Smooth muscle cell (in vitro differentiated cells): ENCODE measurements at regions not wholly inside any gene's neighbourhood (a gene's known extent, or its start where the extent isn't known, plus 50 kb on each side); places are given as distances from the start of the nearest gene placed in this dataset.

Experiments
- DNase-seq: peaks from one replicate; lab custom pipeline; 2025; ENCODE audit not compliant: unreplicated experiment; lab: John Stamatoyannopoulos, UW
- H2AFZ ChIP-seq: fragments of 200-600 bp; sonication (generic); 2 replicates; pipeline ENCODE4 v1.6.0; 2016; ENCODE audit warnings: antibody characterized with exemption, low read depth, mild to moderate bottlenecking
- H3F3A ChIP-seq: fragments of 200-600 bp; sonication (generic); 2 replicates; pipeline ENCODE4 v1.6.0; 2017; ENCODE audit warnings: antibody characterized with exemption, low read depth
- H3K27ac ChIP-seq: fragments of 200-600 bp; sonication (generic); 2 replicates; pipeline ENCODE4 v1.5.1; 2016; ENCODE audit warnings: low read depth, mild to moderate bottlenecking
- H3K27me3 ChIP-seq: fragments of 200-600 bp; sonication (generic); 2 replicates; pipeline ENCODE4 v1.6.1; 2016; ENCODE audit warnings: low read depth, mild to moderate bottlenecking
- H3K36me3 ChIP-seq: fragments of 200-600 bp; sonication (generic); 2 replicates; pipeline ENCODE4 v1.5.1; 2016; ENCODE audit warnings: low read depth
- H3K4me1 ChIP-seq: fragments of 200-600 bp; sonication (generic); 2 replicates; pipeline ENCODE4 v1.5.1; 2016; ENCODE audit warnings: low read depth
- H3K4me2 ChIP-seq: fragments of 200-600 bp; sonication (generic); 2 replicates; pipeline ENCODE4 v1.6.0; 2016; ENCODE audit warnings: mild to moderate bottlenecking
- H3K4me3 ChIP-seq: fragments of 200-600 bp; sonication (generic); 2 replicates; pipeline ENCODE4 v1.5.1; 2016; ENCODE audit warnings: mild to moderate bottlenecking
- H3K79me2 ChIP-seq: fragments of 200-600 bp; sonication (generic); 2 replicates; pipeline ENCODE4 v1.6.0; 2016; ENCODE audit warnings: low read depth, mild to moderate bottlenecking
- H3K9ac ChIP-seq: fragments of 200-600 bp; sonication (generic); 2 replicates; pipeline ENCODE4 v1.6.0; 2016; ENCODE audit warnings: low read depth
- H3K9me3 ChIP-seq: fragments of 200-600 bp; sonication (generic); replicated peaks from 2 replicates; pipeline ENCODE4 v1.5.1; 2016; ENCODE audit warnings: low read depth
- H4K20me1 ChIP-seq: fragments of 200-600 bp; sonication (generic); 2 replicates; pipeline ENCODE4 v1.6.0; 2016; ENCODE audit warnings: low read depth
- WGBS: methylation state at CpG from one replicate; pipeline ENCODE4 v1.1.7; 2016; ENCODE audit warnings: low lambda C conversion rate; 5-methylcytosine and 5-hydroxymethylcytosine counted together
- TF ChIP-seq, protein P1 (sequence below): fragments of 200-600 bp; sonication (generic); IDR thresholded peaks from 2 replicates; pipeline ENCODE4 v1.5.1; 2017; ENCODE audit warnings: borderline replicate concordance, mild to moderate bottlenecking, antibody characterized with exemption; ENCODE audit not compliant: insufficient read depth, poor library complexity, severe bottlenecking

DNA sequence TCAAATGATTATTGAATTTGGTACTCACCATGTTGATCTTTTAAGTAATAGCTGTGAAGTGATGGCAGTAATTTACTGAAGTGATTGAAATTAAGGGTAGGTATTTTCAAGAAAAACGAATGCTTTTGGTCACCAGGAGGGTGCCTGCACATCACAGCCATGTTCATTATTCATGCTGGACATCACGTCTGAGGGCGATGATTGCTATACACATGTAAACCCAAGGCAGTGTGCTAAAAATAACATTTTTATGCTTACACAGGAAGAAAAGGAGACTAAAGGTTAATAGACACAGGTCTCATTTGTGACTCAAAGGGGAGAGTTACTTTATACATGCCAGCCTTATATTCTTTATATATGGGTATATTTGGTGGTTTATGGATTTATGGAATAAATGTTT, 1146.0 kb downstream of the NLGN4X start:
- WGBS: 86% methylated on average over 3 of the region's 3 CpGs
- Histone ChIP-seq H3K36me3 (no peaks in the 10 kb centered on the region), H4K20me1 (no peaks in the 10 kb centered on the region), H3K27ac (no peak overlapping the region), H3K4me1 (no peaks in the 10 kb centered on the region), H3K79me2 (no peaks in the 10 kb centered on the region), H2AFZ (no peak overlapping the region), H3K9me3 (no peaks in the 10 kb centered on the region), H3F3A (no peaks in the 10 kb centered on the region), H3K4me3 (no peak overlapping the region), H3K9ac (no peak overlapping the region), H3K4me2 (no peak overlapping the region), H3K27me3 (no peaks in the 10 kb centered on the region)
- TF ChIP-seq, protein P1, sequence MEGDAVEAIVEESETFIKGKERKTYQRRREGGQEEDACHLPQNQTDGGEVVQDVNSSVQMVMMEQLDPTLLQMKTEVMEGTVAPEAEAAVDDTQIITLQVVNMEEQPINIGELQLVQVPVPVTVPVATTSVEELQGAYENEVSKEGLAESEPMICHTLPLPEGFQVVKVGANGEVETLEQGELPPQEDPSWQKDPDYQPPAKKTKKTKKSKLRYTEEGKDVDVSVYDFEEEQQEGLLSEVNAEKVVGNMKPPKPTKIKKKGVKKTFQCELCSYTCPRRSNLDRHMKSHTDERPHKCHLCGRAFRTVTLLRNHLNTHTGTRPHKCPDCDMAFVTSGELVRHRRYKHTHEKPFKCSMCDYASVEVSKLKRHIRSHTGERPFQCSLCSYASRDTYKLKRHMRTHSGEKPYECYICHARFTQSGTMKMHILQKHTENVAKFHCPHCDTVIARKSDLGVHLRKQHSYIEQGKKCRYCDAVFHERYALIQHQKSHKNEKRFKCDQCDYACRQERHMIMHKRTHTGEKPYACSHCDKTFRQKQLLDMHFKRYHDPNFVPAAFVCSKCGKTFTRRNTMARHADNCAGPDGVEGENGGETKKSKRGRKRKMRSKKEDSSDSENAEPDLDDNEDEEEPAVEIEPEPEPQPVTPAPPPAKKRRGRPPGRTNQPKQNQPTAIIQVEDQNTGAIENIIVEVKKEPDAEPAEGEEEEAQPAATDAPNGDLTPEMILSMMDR: no peak
- DNase-seq: no peak

DNA sequence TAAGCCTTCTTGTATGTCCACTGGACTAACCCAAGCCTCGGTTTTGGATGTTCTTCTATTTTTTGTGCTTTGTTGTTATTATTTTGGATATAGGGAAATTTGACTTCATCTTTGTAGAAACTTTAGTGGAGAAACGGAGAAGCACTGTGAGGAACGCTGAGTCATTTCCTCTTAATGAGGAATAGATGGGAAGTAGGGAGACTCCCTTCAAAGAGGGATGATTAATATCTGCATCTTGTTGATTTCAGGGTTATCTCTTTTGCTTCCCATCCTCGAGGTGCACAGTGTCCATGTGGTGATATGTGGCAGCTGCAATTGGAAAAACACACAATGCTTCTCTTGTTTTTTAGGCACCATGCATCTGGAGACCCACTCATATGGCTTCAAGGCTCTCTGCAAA, 1147.9 kb downstream of the NLGN4X start:
- Histone ChIP-seq H3K36me3 (no peaks in the 10 kb centered on the region), H3K9me3 (no peaks in the 10 kb centered on the region), H4K20me1 (no peaks in the 10 kb centered on the region), H3K4me2 (no peak overlapping the region), H2AFZ (no peak overlapping the region), H3F3A (no peaks in the 10 kb centered on the region), H3K27me3 (no peaks in the 10 kb centered on the region), H3K9ac (no peak overlapping the region), H3K79me2 (no peaks in the 10 kb centered on the region), H3K4me1 (no peaks in the 10 kb centered on the region), H3K4me3 (no peak overlapping the region), H3K27ac (no peak overlapping the region)
- WGBS: 71% methylated on average over 4 of the region's 4 CpGs
- no peak for DNase-seq
- TF ChIP-seq, protein P1: no peak

DNA sequence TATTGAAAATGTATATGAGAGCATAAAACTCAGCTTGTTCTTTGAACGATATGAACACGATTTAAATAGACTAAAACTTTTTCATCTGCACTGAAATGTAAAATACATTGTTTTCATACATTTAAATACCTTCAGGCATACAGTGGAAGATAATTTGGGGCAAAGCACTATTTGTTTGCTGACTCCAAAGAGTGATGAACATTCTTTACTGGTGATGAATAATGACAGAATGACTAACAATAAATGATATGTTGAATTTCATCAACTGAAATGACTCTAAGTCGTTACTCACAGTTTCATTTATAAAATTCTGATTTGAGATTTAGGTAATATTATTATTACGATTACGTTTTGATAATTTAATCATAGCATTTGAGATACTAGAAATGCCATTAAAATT, 1160.1 kb downstream of the NLGN4X start:
- H3K4me2 ChIP-seq: no peak overlapping the region
- WGBS: 87% methylated on average over 5 of the region's 5 CpGs
- H4K20me1 ChIP-seq: no peaks in the 10 kb centered on the region
- no peaks in the 10 kb centered on the region for H3K36me3 ChIP-seq
- no peaks in the 10 kb centered on the region for H3K9me3 ChIP-seq
- no peak overlapping the region for H3K27ac ChIP-seq
- no peaks in the 10 kb centered on the region for H3K4me1 ChIP-seq
- no peak overlapping the region for H3K4me3 ChIP-seq
- no peaks in the 10 kb centered on the region for H3K79me2 ChIP-seq
- DNase-seq: no peak
- no peaks in the 10 kb centered on the region for H3K27me3 ChIP-seq
- TF ChIP-seq, protein P1: no peak
- no peak overlapping the region for H3K9ac ChIP-seq
- no peaks in the 10 kb centered on the region for H3F3A ChIP-seq
- no peak overlapping the region for H2AFZ ChIP-seq

DNA sequence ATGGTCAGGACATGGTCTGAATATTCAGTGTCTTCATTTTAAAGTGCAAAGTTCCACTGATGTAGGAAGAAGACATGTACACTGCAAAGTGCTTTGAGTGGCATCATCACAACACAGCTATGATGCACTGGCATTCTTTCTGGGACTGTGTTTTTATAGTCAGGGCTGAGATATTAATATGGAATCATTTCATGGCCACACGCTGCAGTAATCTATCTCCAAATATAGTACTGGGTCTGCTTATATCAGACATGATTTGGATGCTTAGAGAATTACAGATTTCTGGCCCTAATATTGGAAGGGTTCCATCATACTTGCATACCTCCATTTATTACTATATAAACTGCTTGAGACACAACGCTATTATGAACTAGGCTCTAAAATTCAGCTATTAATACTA, 1170.9 kb downstream of the NLGN4X start:
- Histone ChIP-seq H3F3A (no peaks in the 10 kb centered on the region), H2AFZ (no peak overlapping the region), H3K4me1 (peaks cover under 1% of the 10 kb centered on the region), H3K4me2 (no peak overlapping the region), H3K27ac (no peak overlapping the region), H3K27me3 (no peaks in the 10 kb centered on the region), H3K36me3 (no peaks in the 10 kb centered on the region), H3K9me3 (no peaks in the 10 kb centered on the region), H3K4me3 (no peak overlapping the region), H3K9ac (no peak overlapping the region), H3K79me2 (no peaks in the 10 kb centered on the region), H4K20me1 (no peaks in the 10 kb centered on the region)
- TF ChIP-seq, protein P1: no peak
- DNase-seq: no peak
- 97% methylated on average over 2 of the region's 2 CpGs for WGBS
